ENCODE measurements at regions not wholly inside any gene's neighbourhood (a gene's known extent, or its start where the extent isn't known, plus 50 kb on each side); places are given as distances from the start of the nearest gene placed in this dataset.

DNA sequence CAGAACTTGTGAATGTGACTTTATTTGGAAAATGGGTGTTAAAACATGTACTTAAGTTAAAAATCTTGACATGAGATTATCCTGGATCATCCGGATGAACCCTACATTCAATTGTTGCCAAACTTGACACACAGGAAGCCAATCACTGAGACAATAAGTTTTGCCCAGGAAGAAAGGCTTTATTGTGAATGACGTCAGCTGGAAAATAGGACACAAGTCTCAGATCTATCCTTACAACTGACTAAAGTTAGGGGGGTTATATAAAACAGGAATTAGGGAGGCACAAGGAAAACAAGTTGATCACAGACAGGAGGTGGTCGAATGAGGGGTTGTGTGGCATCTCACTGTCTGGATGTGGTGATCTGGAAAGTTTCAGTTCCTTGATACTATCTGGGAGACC is 126.9 kb downstream of the TTC8 start:
- Histone ChIP-seq H4K5ac (ENCODE audit: insufficient read length, low read depth, low read length) (no peak overlapping the region), H4K20me1 (replicated peaks in 1 of 2; ENCODE audit: control insufficient read depth in 1 of 2, insufficient read depth in 2 of 2, low read length in 2 of 2) (no peaks in the 10 kb centered on the region), H3K23ac (ENCODE audit: insufficient read length) (no peak overlapping the region), H2BK120ac (replicated peaks; ENCODE audit: low read depth, low read length) (no peak overlapping the region), H3K4me2 (ENCODE audit: insufficient read depth in 1 of 2, low read depth in 2 of 2, low read length in 2 of 2) (no peak overlapping the region), H3K27ac (ENCODE audit: low read depth, low read length) (no peak overlapping the region), H2BK12ac (ENCODE audit: low read depth, low read length) (no peak overlapping the region), H3K79me2 (ENCODE audit: control insufficient read depth in 1 of 2, insufficient read depth in 2 of 2, low read length in 2 of 2) (no peaks in the 10 kb centered on the region), H4K91ac (replicated peaks; ENCODE audit: insufficient read length, low read length) (no peak overlapping the region), H4K8ac (ENCODE audit: extremely low read depth, insufficient read depth, low read length) (no peak overlapping the region), H3K14ac (ENCODE audit: insufficient read length) (no peak overlapping the region), H2BK15ac (ENCODE audit: low read length) (no peak overlapping the region), H3K4ac (replicated peaks; ENCODE audit: insufficient read length, low read depth, low read length) (no peak overlapping the region), H3K23me2 (ENCODE audit: low read depth, low read length) (peaks cover under 1% of the 10 kb centered on the region; the same call in 1 of the 2 replicates), H3K4me3 (ENCODE audit: extremely low read depth in 1 of 4, insufficient read depth in 2 of 4, low read depth in 3 of 4, low read length in 4 of 4) (no peak overlapping the region), H3K36me3 (ENCODE audit: control insufficient read depth in 2 of 4, insufficient read depth in 4 of 4, low read length in 3 of 4) (no peaks in the 10 kb centered on the region; a peak in 1 of 8 replicates), H3K79me1 (ENCODE audit: low read depth, low read length) (no peaks in the 10 kb centered on the region), H3K9ac (replicated peaks in 1 of 4; ENCODE audit: extremely low read depth in 1 of 4, low read depth in 3 of 4, low read length in 3 of 4) (no peak overlapping the region), H2BK5ac (ENCODE audit: low read depth, low read length) (no peak overlapping the region), H2BK20ac (ENCODE audit: low read length) (no peak overlapping the region), H2AK5ac (ENCODE audit: low read depth, low read length) (no peak overlapping the region), H3K18ac (ENCODE audit: extremely low read depth, low read length) (no peak overlapping the region), H2AFZ (ENCODE audit: low read length) (no peak overlapping the region), H3K9me3 (ENCODE audit: insufficient read depth in 2 of 2, low read depth in 1 of 2, low read length in 1 of 2) (peaks cover 0 to 8% of the 10 kb centered on the region in 2 experiments; a peak in 1 of 4 replicates), H3K27me3 (replicated peaks in 1 of 4; ENCODE audit: control insufficient read depth in 3 of 4, extremely low read depth in 1 of 4, insufficient read depth in 3 of 4, low read length in 3 of 4) (no peaks in the 10 kb centered on the region), H3K4me1 (replicated peaks in 1 of 4; ENCODE audit: control insufficient read depth in 3 of 4, insufficient read depth in 4 of 4, low read length in 3 of 4) (peaks cover 0 to 2% (median 0%) of the 10 kb centered on the region in 4 experiments; a peak in 1 of 7 replicates), H3K56ac (replicated peaks; ENCODE audit: insufficient read length, low read depth, low read length) (no peak overlapping the region)
- ChIA-PET CTCF (ENCODE audit: partially characterized antibody) (interaction anchor here (1.6 kb wide), 1 partner anchor 284 kb away, joined by 3 read pairs; no protein-coding TSS in a partner anchor), POLR2A (ENCODE audit: partially characterized antibody) (no interaction called here)
- WGBS, 2 experiments (ENCODE audit: extremely low coverage in 1 of 2, insufficient coverage in 1 of 2, insufficient read length in 1 of 2, insufficient replicate concordance in 2 of 2, low coverage in 1 of 2, low lambda C conversion rate in 2 of 2, missing lambda C conversion rate in 1 of 2) = 83% methylated on average over 3 of the region's 3 CpGs; no CpG with 5 or more reads in 1 of the 2 experiments
- DNase-seq (ENCODE audit: low read depth in 1 of 2, low spot score in 2 of 2) (no peak), FAIRE-seq (no peak)
- TF ChIP-seq TEAD4 (IDR thresholded peaks at IDR 0.05; ENCODE audit: low read depth, low read length) (no peak), YY1 (IDR thresholded peaks at IDR 0.05; ENCODE audit: low read depth, low read length) (no peak), KDM1A (IDR thresholded peaks at IDR 0.05; ENCODE audit: borderline replicate concordance, low read length) (no peak), SIX5 (IDR thresholded peaks at IDR 0.05; ENCODE audit: low read depth, low read length) (no peak), JUN (IDR thresholded peaks at IDR 0.05; ENCODE audit: low read depth, low read length) (no peak), FOSL1 (IDR thresholded peaks at IDR 0.05; ENCODE audit: insufficient read depth, low read depth, low read length) (no peak), RFX5 (IDR thresholded peaks at IDR 0.05; ENCODE audit: borderline replicate concordance, low read depth, low read length) (no peak), SIN3A (conservative IDR thresholded peaks at IDR 0.05 in 1 of 2, IDR thresholded peaks at IDR 0.05 in 1 of 2; ENCODE audit: low read depth in 1 of 2, low read length in 2 of 2) (no peak)

All from H1 (cell line).